Hematopoietic multipotent progenitor cell treated with erythropoietin and hydrocortisone succinate and interleukin-3 and kit ligand, for 15 days (in vitro differentiated cells): ENCODE measurements at regions not wholly inside any gene's neighbourhood (a gene's known extent, or its start where the extent isn't known, plus 50 kb on each side); places are given as distances from the start of the nearest gene placed in this dataset.

Experiments used
- DNase-seq: peaks from one replicate; pipeline ENCODE4 v3.0.0-alpha.2; 2015; ENCODE audit warnings: low spot score

- DNase-seq = no peak
Measured at GRCh38 chr16:73255031-73255430, 207.1 kb upstream of the ZFHX3 start.

- no peak for DNase-seq
Measured at GRCh38 chr16:73253922-73254480, 206.1 kb upstream of the ZFHX3 start.

- no peak for DNase-seq
Measured at GRCh38 chr16:73252446-73252845, 204.5 kb upstream of the ZFHX3 start.

- no peak for DNase-seq
Measured at GRCh38 chr16:73251608-73252007, 203.7 kb upstream of the ZFHX3 start.

GRCh38 chr16:73248316-73248715 lies 200.4 kb upstream of the ZFHX3 start:
- DNase-seq = no peak

- no peak for DNase-seq
Measured at GRCh38 chr16:73240920-73241319, 193.0 kb upstream of the ZFHX3 start.

GRCh38 chr16:73237601-73238000 lies 189.7 kb upstream of the ZFHX3 start:
- no peak for DNase-seq

- no peak for DNase-seq
Measured at GRCh38 chr16:73234496-73234895, 186.6 kb upstream of the ZFHX3 start.

GRCh38 chr16:73233846-73234424 lies 186.0 kb upstream of the ZFHX3 start:
- no peak for DNase-seq

- DNase-seq = no peak
Measured at GRCh38 chr16:73233329-73233765, 185.4 kb upstream of the ZFHX3 start.

GRCh38 chr16:73232555-73233328 lies 184.8 kb upstream of the ZFHX3 start:
- no peak for DNase-seq

GRCh38 chr16:73231944-73232554 lies 184.1 kb upstream of the ZFHX3 start:
- DNase-seq = no peak

- no peak for DNase-seq
Measured at GRCh38 chr16:73231379-73231778, 183.5 kb upstream of the ZFHX3 start.

- DNase-seq = no peak
Measured at GRCh38 chr16:73230651-73231050, 182.7 kb upstream of the ZFHX3 start.

GRCh38 chr16:73228649-73229048 lies 180.7 kb upstream of the ZFHX3 start:
- no peak for DNase-seq

GRCh38 chr16:73226675-73227074 lies 178.7 kb upstream of the ZFHX3 start:
- no peak for DNase-seq

- DNase-seq = no peak
Measured at GRCh38 chr16:73225983-73226382, 178.1 kb upstream of the ZFHX3 start.

- DNase-seq = no peak
Measured at GRCh38 chr16:73220836-73221235, 172.9 kb upstream of the ZFHX3 start.

GRCh38 chr16:73219176-73219575 lies 171.2 kb upstream of the ZFHX3 start:
- DNase-seq = no peak

GRCh38 chr16:73217654-73218053 lies 169.7 kb upstream of the ZFHX3 start:
- no peak for DNase-seq

GRCh38 chr16:73216932-73217331 lies 169.0 kb upstream of the ZFHX3 start:
- no peak for DNase-seq

- no peak for DNase-seq
Measured at GRCh38 chr16:73215678-73216377, 167.9 kb upstream of the ZFHX3 start.
